HK-2 (cell line): ENCODE measurements at regions not wholly inside any gene's neighbourhood (a gene's known extent, or its start where the extent isn't known, plus 50 kb on each side); places are given as distances from the start of the nearest gene placed in this dataset.

Source experiments
- DNase-seq: peaks from one replicate; pipeline ENCODE4 v3.0.0-alpha.2; 2018; ENCODE audit not compliant: unreplicated experiment

GRCh38 chr15:47364230-47365141 is 352.8 kb upstream of the SEMA6D start:
- no peak for DNase-seq

- no peak for DNase-seq
These were observed 350.4 kb upstream of the SEMA6D start for GRCh38 chr15:47366884-47367283.

GRCh38 chr15:47367726-47368390 is 349.4 kb upstream of the SEMA6D start:
- DNase-seq, result no peak

- DNase-seq, result no peak
These were observed 345.4 kb upstream of the SEMA6D start for GRCh38 chr15:47371939-47372338.

GRCh38 chr15:47374222-47374621 is 343.1 kb upstream of the SEMA6D start:
- DNase-seq, result no peak

- no peak for DNase-seq
These were observed 341.1 kb upstream of the SEMA6D start for GRCh38 chr15:47376190-47376589.

- DNase-seq, result no peak
These were observed 339.8 kb upstream of the SEMA6D start for GRCh38 chr15:47377465-47377864.

GRCh38 chr15:47378527-47378926 is 338.8 kb upstream of the SEMA6D start:
- DNase-seq, result no peak

GRCh38 chr15:47383102-47383501 is 334.2 kb upstream of the SEMA6D start:
- no peak for DNase-seq

GRCh38 chr15:47383801-47384200 is 333.5 kb upstream of the SEMA6D start:
- DNase-seq, result no peak

GRCh38 chr15:47384341-47384740 is 333.0 kb upstream of the SEMA6D start:
- peak; percentile 2 for DNase-seq

- DNase-seq, result no peak
These were observed 332.5 kb upstream of the SEMA6D start for GRCh38 chr15:47384776-47385175.

GRCh38 chr15:47386459-47386858 is 330.8 kb upstream of the SEMA6D start:
- DNase-seq, result no peak

- DNase-seq, result no peak
These were observed 329.0 kb upstream of the SEMA6D start for GRCh38 chr15:47388299-47388698.

- no peak for DNase-seq
These were observed 327.0 kb upstream of the SEMA6D start for GRCh38 chr15:47390208-47390765.

GRCh38 chr15:47394286-47394809 is 323.0 kb upstream of the SEMA6D start:
- no peak for DNase-seq

GRCh38 chr15:47395076-47395475 is 322.2 kb upstream of the SEMA6D start:
- no peak for DNase-seq

- no peak for DNase-seq
These were observed 319.6 kb upstream of the SEMA6D start for GRCh38 chr15:47397655-47398054.

- no peak for DNase-seq
These were observed 319.2 kb upstream of the SEMA6D start for GRCh38 chr15:47398132-47398531.

- DNase-seq, result no peak
These were observed 318.7 kb upstream of the SEMA6D start for GRCh38 chr15:47398594-47398993.

- DNase-seq, result no peak
These were observed 318.2 kb upstream of the SEMA6D start for GRCh38 chr15:47399100-47399499.

GRCh38 chr15:47400603-47401002 is 316.7 kb upstream of the SEMA6D start:
- no peak for DNase-seq

GRCh38 chr15:47401427-47401826 is 315.9 kb upstream of the SEMA6D start:
- no peak for DNase-seq
